IPS-18c (cell line): ENCODE measurements at regions not wholly inside any gene's neighbourhood (a gene's known extent, or its start where the extent isn't known, plus 50 kb on each side); places are given as distances from the start of the nearest gene placed in this dataset.

ENCODE experiments used
- H3K4me3 ChIP-seq: 2 replicates; pipeline ENCODE4 v1.7.0; 2013; ENCODE audit warnings: low read depth, mild to moderate bottlenecking, low read length, moderate library complexity; ENCODE audit not compliant: insufficient read depth
- H3K9me3 ChIP-seq: one replicate; pipeline ENCODE4 v1.6.1; 2013; ENCODE audit warnings: mild to moderate bottlenecking, low read length, moderate library complexity; ENCODE audit not compliant: control insufficient read depth, insufficient read depth

DNA sequence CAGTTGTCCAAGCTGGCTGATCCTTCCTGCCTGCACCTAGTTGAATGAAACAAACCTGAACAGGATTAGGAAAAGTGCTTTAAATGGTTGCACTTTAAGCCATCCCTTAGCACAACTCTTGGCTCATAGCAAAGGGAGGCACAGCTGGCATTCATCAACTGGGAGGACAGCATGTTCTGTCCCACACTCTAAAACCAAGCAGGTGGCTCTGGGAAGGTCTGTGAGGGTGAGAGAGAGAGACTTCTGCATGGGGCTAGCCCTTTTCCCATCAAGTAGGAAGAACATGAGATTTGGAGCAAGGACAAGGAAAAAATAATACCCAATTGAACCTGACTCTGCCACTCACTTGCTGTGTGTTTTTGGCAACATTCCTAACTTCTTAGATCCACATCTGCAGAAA is 140.9 kb upstream of the CCL2 start:
- Histone ChIP-seq H3K9me3 (no peaks in the 10 kb centered on the region), H3K4me3 (no peak overlapping the region)

DNA sequence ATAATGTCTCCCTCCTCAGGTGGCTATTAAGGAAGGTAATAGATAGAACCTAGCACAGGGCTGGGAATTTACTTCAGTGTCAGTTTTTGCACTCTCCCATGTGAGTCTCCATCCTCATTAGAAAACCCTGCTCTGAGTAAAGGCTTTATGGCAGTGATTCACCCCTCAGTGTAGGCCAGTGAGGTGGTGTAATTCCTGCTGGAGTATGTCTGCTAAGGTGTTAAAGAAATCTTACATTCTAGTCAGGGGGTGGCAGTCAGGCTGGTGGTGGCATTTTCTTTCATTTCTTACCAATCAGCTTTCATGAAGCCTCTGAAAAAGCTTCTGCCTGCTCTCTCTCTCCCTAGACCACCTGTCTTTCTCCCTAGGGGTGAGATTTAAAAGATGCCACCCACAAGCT is 138.8 kb upstream of the CCL2 start:
- Histone ChIP-seq H3K4me3 (no peak overlapping the region), H3K9me3 (no peaks in the 10 kb centered on the region)

DNA sequence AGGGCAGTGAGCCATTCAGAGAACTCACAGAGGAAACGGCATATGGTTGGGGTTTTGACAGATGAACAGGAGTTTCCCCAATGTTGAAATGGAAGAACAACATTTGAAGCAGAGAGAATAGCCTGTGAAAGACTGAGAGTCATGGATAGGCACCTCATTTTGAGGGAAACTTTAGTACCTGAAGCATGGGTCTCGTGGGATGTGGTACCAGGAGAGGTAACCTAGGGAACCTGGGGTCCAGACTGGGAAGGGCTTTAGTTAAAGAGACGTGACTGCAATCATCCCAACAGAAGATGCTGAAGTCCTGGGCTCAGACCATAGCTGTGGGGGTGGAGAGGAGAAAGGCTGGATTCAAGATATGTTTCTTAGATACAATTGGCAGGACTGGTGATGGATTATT is 137.8 kb upstream of the CCL2 start:
- Histone ChIP-seq H3K4me3 (no peak overlapping the region), H3K9me3 (no peaks in the 10 kb centered on the region)

DNA sequence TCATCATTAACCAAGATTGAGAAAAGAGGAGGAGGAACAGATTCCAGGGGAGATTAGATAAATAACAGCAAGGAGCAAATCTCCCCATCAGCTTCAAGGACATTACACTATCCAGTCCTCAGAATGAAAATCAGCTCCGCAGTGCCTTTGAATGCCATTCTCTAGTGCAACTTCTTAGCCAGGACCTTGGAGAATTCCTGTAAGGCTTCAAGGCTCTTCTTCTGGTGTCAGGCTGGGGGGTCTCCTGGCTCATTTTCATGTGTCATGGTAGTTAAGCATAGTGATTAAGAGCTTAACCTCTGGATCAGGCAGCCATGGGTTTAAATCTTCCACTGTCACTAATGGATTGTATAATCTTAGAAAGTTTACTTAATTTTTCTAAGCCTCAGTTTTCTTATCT is 137.3 kb upstream of the CCL2 start:
- Histone ChIP-seq H3K9me3 (no peaks in the 10 kb centered on the region), H3K4me3 (no peak overlapping the region)

DNA sequence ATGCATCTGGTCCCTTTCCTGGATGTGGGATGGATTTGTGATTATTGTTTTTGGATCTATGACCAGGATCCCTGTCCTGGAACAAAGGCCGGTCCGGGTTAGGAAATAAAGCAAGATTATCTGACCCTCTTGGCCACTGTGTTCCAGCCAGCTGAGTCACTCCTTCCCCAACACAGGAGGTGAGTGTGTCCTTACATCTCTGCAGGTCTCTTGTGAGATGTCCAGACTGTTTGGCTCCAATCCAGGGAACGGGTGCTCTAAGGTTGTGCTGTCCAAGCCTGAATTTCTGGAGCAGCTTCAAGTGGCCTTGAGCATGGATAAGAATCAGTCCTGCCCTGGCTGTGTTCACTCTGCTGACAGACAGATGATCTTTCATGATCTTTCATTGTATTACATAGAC is 136.5 kb upstream of the CCL2 start:
- Histone ChIP-seq H3K9me3 (no peaks in the 10 kb centered on the region), H3K4me3 (no peak overlapping the region)

DNA sequence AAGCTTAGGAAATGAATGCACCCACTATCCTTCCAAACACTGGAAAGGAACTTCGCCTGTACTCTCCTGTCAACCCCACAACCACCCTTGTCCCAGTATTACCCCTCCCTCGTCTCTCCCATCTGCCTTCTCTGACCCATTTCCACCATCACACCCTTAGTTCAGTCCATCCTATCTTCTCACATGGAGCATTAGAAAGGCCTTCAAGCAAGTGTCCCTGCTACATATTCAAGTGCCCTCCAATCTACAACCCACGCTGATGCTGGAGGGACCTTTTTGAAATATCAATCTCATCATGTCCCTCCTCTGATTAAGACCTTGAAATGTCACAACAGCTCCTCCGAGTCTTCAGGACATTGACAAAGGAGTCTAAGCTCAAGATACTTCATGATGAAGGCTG is 133.8 kb upstream of the CCL2 start:
- no peaks in the 10 kb centered on the region for H3K9me3 ChIP-seq

DNA sequence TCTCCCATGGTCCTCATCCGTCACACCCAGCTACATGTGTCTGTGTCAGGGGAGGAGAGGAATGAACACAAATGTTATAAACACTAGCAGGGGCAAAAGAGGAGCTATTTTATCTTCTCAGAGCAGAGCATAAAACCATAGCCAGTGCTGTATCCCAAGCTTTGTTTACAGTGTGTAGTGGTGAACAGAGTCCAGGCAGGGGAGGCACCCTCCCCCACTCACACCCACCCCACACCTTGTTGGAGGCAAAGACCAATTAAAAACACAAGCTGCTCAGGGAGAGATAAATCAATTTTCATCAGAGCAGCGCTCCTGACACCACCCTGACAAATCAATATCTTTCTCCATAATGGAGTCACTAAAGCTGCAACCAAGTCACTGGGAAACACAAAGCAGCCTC is 132.6 kb upstream of the CCL2 start:
- H3K4me3 ChIP-seq: no peak overlapping the region
- H3K9me3 ChIP-seq: no peaks in the 10 kb centered on the region

More for the DNA sequence above, 133.8 kb upstream of the CCL2 start:
- H3K4me3 ChIP-seq: no peak overlapping the region

DNA sequence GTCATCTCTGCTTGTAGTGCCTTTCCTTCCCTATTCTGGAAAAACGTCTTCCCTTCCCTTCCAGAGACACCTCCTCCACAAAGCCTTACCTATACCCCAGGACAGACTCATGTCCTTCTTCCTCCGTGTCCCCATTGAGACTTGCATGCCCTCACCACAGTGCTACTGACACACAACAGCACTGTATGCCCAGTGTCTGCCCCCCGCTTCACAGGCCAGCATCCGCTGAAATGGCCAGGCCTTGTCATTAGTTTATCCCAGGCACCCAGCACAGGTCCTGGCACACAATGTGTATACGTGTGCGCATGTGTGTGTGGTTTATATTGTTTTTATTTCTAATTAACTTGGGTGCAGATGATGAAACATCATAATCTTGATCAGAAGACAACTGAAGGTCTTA is 130.1 kb upstream of the CCL2 start:
- H3K4me3 ChIP-seq: no peak overlapping the region
- no peaks in the 10 kb centered on the region for H3K9me3 ChIP-seq

DNA sequence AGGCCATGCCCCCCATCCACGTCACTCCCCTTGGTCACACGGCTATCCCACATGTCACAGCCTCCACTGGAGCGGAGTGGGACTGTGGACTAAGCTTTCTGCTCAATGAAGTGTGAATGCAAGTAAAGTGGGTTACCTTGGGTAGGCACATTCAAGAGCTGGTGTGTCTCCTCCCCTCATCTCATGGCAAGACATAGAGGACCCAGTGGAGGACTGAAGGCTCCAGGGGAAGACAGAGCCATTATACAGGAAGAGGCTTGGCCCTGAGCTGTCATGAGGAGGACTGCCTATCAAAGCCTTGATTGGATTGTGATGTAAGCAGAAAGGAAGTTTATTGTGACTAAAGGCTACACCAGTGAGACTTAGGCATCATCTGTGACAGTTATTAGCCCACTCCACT is 129.2 kb upstream of the CCL2 start:
- no peak overlapping the region for H3K4me3 ChIP-seq

DNA sequence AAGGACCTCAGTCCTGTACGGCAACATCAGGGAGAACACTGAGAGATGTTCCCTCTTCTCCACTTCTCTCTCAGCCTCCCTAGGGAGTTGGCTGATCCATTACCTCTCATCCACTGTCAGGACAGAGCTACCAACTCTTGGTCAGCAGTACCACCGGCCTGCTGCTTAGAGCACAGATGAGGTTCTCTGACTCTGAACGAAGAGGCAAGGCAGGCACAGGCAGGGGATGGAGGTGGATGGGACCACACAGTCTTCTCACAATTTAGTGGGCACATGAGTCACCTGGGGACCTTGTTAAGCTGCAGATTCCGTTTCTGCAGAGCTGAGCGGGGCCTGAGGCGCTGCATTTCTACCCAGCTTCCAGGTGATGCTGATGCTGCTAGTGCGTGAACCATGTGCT is 128.6 kb upstream of the CCL2 start:
- H3K9me3 ChIP-seq: no peaks in the 10 kb centered on the region
- H3K4me3 ChIP-seq: no peak overlapping the region

More for the DNA sequence above, 129.2 kb upstream of the CCL2 start:
- H3K9me3 ChIP-seq: no peaks in the 10 kb centered on the region

DNA sequence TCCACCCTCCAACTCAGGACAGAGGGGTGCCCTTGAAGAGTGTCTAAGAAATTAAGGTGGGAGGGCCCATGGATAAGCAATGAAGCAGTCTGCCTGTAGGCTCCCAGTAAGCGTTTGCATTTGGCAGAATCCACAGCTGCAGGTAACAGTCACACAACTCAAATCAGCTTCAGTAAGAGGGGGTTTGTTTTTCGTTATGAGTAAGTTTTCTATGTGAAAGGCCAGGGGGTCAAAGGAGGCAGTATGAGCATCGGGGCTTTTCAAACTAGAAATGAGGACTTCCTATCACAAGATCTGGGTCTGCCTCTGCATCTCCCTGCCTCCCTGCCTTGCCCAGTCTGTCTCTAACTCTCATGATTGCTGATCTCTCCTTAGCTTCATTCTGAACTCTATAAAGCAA is 128.1 kb upstream of the CCL2 start:
- Histone ChIP-seq H3K9me3 (no peaks in the 10 kb centered on the region), H3K4me3 (no peak overlapping the region)

DNA sequence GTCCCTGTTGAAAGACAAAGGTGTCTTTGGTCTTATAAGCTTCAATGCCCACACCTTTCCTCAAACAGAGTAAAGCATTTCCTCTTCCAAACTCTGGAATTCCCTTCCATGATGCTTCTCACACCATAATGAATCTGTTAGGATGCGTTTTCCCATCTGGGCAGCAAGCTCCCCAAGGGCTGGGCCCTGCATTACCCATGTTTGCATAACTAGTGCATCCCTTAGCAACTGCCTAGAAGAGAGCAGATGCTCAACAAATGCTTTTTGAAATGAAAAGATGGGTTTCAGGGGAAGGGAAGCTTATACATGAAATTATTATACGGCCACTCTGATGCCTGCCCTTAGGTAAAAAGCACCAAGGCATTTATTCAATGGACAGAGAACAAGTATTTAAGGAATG is 124.5 kb upstream of the CCL2 start:
- Histone ChIP-seq H3K9me3 (no peaks in the 10 kb centered on the region), H3K4me3 (no peak overlapping the region)

DNA sequence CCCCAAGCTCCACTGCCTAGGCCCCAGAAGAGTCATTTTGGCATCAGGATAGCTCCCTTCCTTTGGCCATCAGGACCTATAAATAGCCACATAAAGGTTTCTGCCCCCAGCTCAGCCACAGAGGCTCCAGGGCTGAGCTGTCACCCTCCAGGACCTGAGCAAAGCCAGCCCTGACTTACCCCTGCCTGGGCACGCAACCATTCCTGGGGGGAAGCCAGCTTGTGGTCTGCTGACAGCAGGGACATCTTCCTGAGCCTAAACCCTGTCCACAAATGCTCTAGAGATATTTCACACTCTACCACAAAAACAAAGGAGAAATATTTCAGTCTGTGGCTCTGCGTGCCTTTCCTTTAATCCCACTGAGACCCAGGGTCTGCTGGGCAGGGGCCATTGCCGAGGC is 123.7 kb upstream of the CCL2 start:
- H3K4me3 ChIP-seq: no peak overlapping the region
- no peaks in the 10 kb centered on the region for H3K9me3 ChIP-seq

DNA sequence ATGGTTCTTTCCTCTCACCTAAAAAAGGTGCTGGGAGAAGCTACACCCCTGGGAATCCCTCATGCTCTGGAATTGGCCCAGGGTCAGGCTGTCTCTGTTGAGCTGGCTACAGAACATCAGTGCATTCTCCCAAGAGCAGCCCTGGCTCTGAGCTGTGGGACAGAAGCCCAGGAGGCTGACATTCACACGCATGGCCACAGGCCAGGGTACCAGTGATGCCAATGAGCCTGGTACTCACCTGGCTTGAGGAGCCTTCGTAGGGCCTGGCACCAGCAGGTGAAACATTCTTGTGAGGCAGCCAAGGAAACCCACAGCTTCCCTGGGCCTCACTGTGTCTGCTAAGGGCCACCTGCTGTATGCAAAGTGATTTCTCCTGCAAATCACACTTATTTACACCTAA is 121.7 kb upstream of the CCL2 start:
- Histone ChIP-seq H3K4me3 (no peak overlapping the region), H3K9me3 (no peaks in the 10 kb centered on the region)

DNA sequence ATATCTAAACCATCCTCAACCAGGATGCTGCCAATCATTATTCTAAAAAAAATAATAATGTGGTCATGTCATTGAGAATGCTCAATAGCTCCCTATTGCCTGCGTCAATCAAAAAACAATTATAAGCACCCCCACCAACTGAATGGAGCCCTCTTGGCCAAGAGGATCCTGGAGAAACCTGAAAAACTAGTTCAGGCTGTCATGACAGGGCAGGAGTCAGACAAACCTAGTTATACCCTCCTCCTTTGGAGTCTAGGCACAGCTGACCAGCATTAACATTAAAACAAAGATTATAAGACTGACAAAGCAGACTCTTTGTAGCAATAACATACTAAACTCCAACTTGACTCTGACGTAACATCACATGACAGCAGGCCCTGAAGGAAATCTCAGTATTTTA is 119.2 kb upstream of the CCL2 start:
- H3K9me3 ChIP-seq: no peaks in the 10 kb centered on the region
- no peak overlapping the region for H3K4me3 ChIP-seq

DNA sequence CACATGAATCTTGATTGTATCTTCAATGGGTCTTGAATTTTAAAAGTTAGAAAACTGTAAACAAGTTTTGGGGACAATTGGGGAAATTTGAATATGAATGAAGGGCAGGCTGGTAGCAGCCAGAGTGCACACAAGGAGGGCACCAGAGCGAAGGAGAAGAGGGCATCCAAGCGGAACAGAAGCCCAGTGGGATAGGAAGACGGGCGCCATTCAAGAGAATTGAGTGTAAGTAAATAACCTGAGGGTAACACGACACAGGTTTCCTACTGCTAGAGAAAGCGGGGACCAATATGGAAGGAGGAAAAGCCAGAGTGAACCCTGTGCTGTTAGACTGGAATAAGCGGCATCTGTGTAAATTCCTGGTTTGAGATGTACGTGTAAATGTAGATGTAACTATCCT is 115.1 kb upstream of the CCL2 start:
- no peaks in the 10 kb centered on the region for H3K9me3 ChIP-seq
- H3K4me3 ChIP-seq: no peak overlapping the region

DNA sequence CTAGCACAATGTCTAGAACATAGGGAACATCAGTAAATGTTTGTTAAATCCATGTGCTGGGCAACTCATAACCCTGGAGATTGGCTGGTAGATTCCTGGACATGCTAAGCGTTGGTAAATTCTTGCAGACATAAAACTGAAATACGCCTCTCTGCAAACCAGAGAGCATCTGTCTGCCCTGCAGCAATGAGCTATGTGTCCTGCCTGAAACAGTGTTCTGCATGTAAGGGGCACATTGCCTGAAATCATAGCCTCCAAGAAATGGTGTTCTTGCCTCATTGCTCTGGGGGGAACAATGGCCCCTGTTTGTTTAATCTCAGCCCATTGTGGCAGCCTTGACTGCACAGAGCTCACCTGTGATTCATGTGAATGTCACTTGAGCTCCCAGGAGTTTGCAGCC is 113.5 kb upstream of the CCL2 start:
- no peaks in the 10 kb centered on the region for H3K9me3 ChIP-seq
- H3K4me3 ChIP-seq: no peak overlapping the region

DNA sequence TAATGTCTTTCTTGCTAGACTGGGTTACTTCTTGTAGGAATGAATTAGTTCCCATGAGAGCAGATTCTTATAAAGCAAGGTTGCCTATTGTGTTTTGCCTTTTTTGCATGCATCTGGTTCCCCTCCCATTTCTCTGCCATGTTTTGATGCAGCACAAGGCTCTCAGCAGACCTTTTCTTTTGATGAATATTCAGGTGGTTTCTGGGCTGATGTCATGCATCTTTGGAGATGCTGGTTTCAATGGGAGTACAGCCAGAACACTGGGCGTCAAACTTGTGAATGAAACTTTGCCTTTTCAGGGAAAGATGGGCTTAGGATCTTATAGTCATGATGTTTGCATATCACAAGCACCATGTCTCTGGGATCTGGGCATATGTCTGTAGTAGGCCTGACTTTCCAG is 111.7 kb upstream of the CCL2 start:
- H3K9me3 ChIP-seq: no peaks in the 10 kb centered on the region
- no peak overlapping the region for H3K4me3 ChIP-seq

DNA sequence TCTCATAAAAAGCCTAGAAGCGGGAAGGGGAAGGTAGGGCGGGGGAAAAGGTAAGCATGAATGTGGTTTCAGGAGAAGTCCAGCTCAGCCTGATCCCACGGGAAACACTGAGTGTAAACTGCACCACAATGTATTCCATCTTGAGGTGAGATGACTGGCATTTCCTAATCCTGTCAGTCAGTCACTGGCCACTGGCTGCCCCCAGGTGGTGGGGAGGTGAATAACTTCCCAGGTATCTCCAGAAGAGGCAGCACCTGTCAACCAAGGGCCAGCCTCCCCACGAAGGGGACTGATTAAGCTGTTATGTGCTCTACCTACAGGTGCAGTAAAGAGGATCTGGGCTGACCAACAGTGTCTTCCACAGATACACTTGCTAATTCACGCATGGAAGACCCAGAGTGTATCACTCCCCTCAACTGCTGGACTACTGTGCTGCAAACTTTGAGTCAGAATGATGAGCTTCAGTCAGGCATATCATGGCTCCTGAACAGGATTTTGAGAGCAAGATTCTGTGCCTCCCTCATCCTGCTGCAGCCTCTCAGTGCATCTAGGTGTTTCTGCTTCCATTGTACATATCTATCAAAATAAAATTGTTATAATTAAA is 108.5 kb upstream of the CCL2 start:
- Histone ChIP-seq H3K4me3 (no peak overlapping the region), H3K9me3 (no peaks in the 10 kb centered on the region)
